HPDE6-E6E7 (cell line): ENCODE measurements at regions not wholly inside any gene's neighbourhood (a gene's known extent, or its start where the extent isn't known, plus 50 kb on each side); places are given as distances from the start of the nearest gene placed in this dataset.

Source experiments
- DNase-seq: peaks from one replicate; pipeline ENCODE4 v3.0.0; 2011; ENCODE audit warnings: missing footprints; ENCODE audit errors: extremely low spot score

GRCh38 chrX:95029571-95029970 lies 1355.6 kb downstream of the FAM133A start:
- DNase-seq = no peak

GRCh38 chrX:95040104-95040503 lies 1366.1 kb downstream of the FAM133A start:
- no peak for DNase-seq

- DNase-seq = no peak
Measured at GRCh38 chrX:95044331-95044730, 1370.3 kb downstream of the FAM133A start.

- no peak for DNase-seq
Measured at GRCh38 chrX:95055991-95056390, 1382.0 kb downstream of the FAM133A start.

GRCh38 chrX:95056901-95057300 lies 1382.9 kb downstream of the FAM133A start:
- no peak for DNase-seq

- DNase-seq = no peak
Measured at GRCh38 chrX:95057341-95057740, 1383.3 kb downstream of the FAM133A start.

GRCh38 chrX:95058815-95059214 lies 1384.8 kb downstream of the FAM133A start:
- DNase-seq = peak; percentile 2

- DNase-seq = no peak
Measured at GRCh38 chrX:95059909-95060308, 1385.9 kb downstream of the FAM133A start.

- DNase-seq = no peak
Measured at GRCh38 chrX:95063554-95063953, 1389.5 kb downstream of the FAM133A start.

GRCh38 chrX:95065151-95065550 lies 1391.1 kb downstream of the FAM133A start:
- DNase-seq = no peak

- no peak for DNase-seq
Measured at GRCh38 chrX:95071052-95071451, 1397.0 kb downstream of the FAM133A start.

GRCh38 chrX:95071621-95072020 lies 1397.6 kb downstream of the FAM133A start:
- no peak for DNase-seq

GRCh38 chrX:95076449-95076848 lies 1402.4 kb downstream of the FAM133A start:
- no peak for DNase-seq

- no peak for DNase-seq
Measured at GRCh38 chrX:95101851-95102390, 1427.9 kb downstream of the FAM133A start.

- DNase-seq = no peak
Measured at GRCh38 chrX:95117556-95117955, 1443.5 kb downstream of the FAM133A start.

- DNase-seq = no peak
Measured at GRCh38 chrX:95145848-95146490, 1472.0 kb downstream of the FAM133A start.

- no peak for DNase-seq
Measured at GRCh38 chrX:95152810-95153209, 1478.8 kb downstream of the FAM133A start.

- no peak for DNase-seq
Measured at GRCh38 chrX:95156566-95156965, 1482.6 kb downstream of the FAM133A start.
